Adrenal gland (tissue), 9 donors: ENCODE measurements at regions not wholly inside any gene's neighbourhood (a gene's known extent, or its start where the extent isn't known, plus 50 kb on each side); places are given as distances from the start of the nearest gene placed in this dataset.

ENCODE experiments used
- DNase-seq, 7 donors: peaks; one replicate each; pipeline ENCODE4 v3.0.0-alpha.2; 2019 to 2020
- H3K27ac ChIP-seq, 5 donors: fragments of 200-600 bp; sonication (generic) in 4 of 5; 1 replicate in 3 of 5; 2 replicates in 2 of 5; pipeline versions ENCODE4 v1.5.1 to v1.8.0; 2016 to 2020; ENCODE audit warnings: mild to moderate bottlenecking in 1 of 5
- H3K27me3 ChIP-seq: fragments of 200-600 bp; 2 replicates; pipeline ENCODE4 v1.8.0; 2021
- H3K36me3 ChIP-seq, 2 donors: fragments of 200-600 bp; replicated peaks in 1 of 2; 1 replicate in 1 of 2; 2 replicates in 1 of 2; pipeline versions ENCODE4 v1.5.1 to v1.8.0; 2018 to 2022
- H3K4me1 ChIP-seq, 2 donors: fragments of 200-600 bp; replicated peaks in 1 of 2; 1 replicate in 1 of 2; 2 replicates in 1 of 2; pipeline versions ENCODE4 v1.5.1 to v1.8.0; 2018 to 2021
- H3K4me3 ChIP-seq, 4 donors: fragments of 200-600 bp; sonication (generic) in 3 of 4; one replicate each; pipeline ENCODE4 v1.5.1; 2016 to 2018
- H3K9me3 ChIP-seq, 3 donors: fragments of 200-600 bp; sonication (generic) in 1 of 3; replicated peaks in 1 of 3; 1 replicate in 2 of 3; 2 replicates in 1 of 3; pipeline versions ENCODE4 v1.5.1 to v1.8.0; 2016 to 2021
- POLR2A ChIP-seq, 2 donors: fragments of 450-650 bp; IDR thresholded peaks; one replicate each; pipeline ENCODE4 v1.6.1; 2017; ENCODE audit warnings: antibody characterized with exemption in 2 of 2, mild to moderate bottlenecking in 2 of 2, moderate library complexity in 1 of 2
- WGBS, 4 donors: extraction: QIAGEN DNeasy Blood & Tissue Kit in 2 of 4; methylation state at CpG; one replicate each; pipeline versions ENCODE4 v1.1.5 to v1.1.7; 2013 to 2017; 5-methylcytosine and 5-hydroxymethylcytosine counted together
- intact Hi-C, 2 donors: fragments of 100-400 bp; cut with DNase I; formaldehyde crosslinking; loops; one replicate each; pipeline versions ENCODE4 v1.14.1 to v1.15.0; 2022 to 2023
- TF ChIP-seq, protein P1 (sequence below), 6 experiments: fragments of 450-650 bp in 4 of 6; fragments of 200-600 bp in 2 of 6; sonication (generic) in 1 of 6; IDR thresholded peaks; 1 replicate in 5 of 6; 2 replicates in 1 of 6; pipeline versions ENCODE4 v1.5.1 to v1.8.0; 2016 to 2021; ENCODE audit warnings: antibody characterized with exemption in 6 of 6, mild to moderate bottlenecking in 2 of 6, moderate library complexity in 1 of 6
- donor health status: healthy with polysubstance abuse.
- donor health status: Bipolar disorder and iron deficiency.
- donor health status: DM: yes; HTN: yes; CAD: no.
- donor health status: DM: no; HTN: no; CAD: no.
- donor health status: DM: no; HTN: no; CAD: no.

DNA sequence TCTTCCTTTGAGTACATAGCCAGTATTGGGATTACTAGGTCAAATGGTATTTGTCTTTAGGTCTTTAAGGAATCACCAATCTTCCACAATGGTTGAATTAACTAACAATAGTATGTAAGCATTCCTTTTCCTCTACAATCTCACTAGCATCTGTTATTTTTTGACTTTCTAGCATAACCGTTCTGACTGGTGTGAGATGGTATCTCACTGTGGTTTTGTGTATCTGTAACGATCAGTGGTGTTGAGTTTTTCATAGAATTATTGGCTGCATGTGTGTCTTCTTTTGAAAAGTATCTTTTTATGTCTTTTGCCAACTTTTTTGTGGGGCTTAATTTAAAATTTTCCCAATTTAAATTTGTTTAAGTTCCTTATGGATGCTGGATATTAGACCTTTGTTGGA is 81.5 kb upstream of the ASTN2 start:
- no peak overlapping the region for H3K4me3 ChIP-seq
- H3K9me3 ChIP-seq: no peaks in the 10 kb centered on the region
- DNase-seq: no peak
- 69 to 92% (median 80%) methylated on average over 2 of the region's 2 CpGs for WGBS, 4 donors
- no peak overlapping the region for H3K27ac ChIP-seq
- H3K27me3 ChIP-seq: no peaks in the 10 kb centered on the region
- intact Hi-C loops: no loop called here
- no peaks in the 10 kb centered on the region for H3K36me3 ChIP-seq
- TF ChIP-seq POLR2A (IDR thresholded peaks at IDR 0.05): no peak
- TF ChIP-seq, protein P1, sequence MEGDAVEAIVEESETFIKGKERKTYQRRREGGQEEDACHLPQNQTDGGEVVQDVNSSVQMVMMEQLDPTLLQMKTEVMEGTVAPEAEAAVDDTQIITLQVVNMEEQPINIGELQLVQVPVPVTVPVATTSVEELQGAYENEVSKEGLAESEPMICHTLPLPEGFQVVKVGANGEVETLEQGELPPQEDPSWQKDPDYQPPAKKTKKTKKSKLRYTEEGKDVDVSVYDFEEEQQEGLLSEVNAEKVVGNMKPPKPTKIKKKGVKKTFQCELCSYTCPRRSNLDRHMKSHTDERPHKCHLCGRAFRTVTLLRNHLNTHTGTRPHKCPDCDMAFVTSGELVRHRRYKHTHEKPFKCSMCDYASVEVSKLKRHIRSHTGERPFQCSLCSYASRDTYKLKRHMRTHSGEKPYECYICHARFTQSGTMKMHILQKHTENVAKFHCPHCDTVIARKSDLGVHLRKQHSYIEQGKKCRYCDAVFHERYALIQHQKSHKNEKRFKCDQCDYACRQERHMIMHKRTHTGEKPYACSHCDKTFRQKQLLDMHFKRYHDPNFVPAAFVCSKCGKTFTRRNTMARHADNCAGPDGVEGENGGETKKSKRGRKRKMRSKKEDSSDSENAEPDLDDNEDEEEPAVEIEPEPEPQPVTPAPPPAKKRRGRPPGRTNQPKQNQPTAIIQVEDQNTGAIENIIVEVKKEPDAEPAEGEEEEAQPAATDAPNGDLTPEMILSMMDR (IDR thresholded peaks at IDR 0.05): no peak
- H3K4me1 ChIP-seq: no peaks in the 10 kb centered on the region

DNA sequence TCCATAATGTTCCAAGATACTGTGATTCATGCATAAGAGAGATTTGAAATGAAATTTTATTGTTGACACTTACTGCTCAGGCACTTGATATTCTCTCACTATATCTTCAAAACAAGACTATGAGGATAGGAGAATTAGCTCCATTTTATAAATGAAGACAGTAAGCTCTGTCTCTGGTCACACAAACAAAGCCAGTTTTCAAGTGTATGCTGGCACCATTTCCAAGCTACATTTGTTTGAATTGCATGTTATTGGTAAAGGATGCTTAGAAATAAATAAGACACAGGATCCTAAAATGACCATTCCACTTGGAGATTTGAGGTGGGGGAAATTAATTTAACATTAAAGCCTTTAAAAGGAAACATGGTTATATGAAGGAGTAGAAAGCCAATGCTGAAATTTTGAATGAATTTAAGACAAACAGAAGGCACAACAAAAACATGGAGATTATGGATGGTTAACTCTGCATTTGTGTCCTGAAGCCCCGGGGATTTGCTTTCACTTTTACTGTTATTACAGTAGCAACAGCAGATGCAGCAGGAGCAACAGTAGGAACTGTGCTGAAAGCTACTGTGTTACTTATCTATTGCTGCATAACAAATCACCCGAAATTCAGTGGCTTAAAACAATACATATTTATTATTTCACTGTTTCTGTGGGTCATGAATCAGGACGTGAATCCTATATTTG is 79.7 kb upstream of the ASTN2 start:
- 7 to 17% (median 12%) methylated on average over 3 of the region's 3 CpGs for WGBS, 4 donors
- Histone ChIP-seq H3K4me1 (no peaks in the 10 kb centered on the region), H3K4me3 (peak overlapping the region in 1 of 4 donors; percentile 50), H3K27ac (no peak overlapping the region), H3K9me3 (no peaks in the 10 kb centered on the region), H3K27me3 (no peaks in the 10 kb centered on the region), H3K36me3 (no peaks in the 10 kb centered on the region)
- intact Hi-C loops: no loop called here
- TF ChIP-seq POLR2A (IDR thresholded peaks at IDR 0.05): no peak
- TF ChIP-seq, protein P1 (IDR thresholded peaks at IDR 0.05): no peak
- DNase-seq: no peak

DNA sequence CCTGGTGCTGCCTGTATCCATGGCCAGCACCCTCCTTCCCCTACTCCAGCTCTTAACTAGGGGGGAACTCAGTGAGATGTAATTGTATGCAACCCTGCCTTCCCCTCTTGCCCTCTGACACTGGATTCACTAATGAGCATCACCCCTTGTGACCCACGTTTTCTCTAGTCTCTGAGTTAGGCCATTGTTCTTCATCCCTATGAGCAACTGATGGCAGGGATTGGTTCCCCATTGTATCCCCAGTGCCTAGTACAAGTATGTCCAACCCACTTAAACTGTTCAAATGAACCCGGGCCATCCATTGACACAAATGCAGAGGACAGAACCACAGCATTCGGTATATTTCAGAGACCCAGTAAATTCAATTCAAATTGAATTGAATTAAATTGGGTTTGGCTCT is 77.6 kb upstream of the ASTN2 start:
- no peak for TF ChIP-seq POLR2A (IDR thresholded peaks at IDR 0.05)
- TF ChIP-seq, protein P1 (IDR thresholded peaks at IDR 0.05): no peak
- no peak for DNase-seq
- Histone ChIP-seq H3K4me1 (no peaks in the 10 kb centered on the region), H3K4me3 (no peak overlapping the region), H3K27me3 (no peaks in the 10 kb centered on the region), H3K27ac (no peak overlapping the region), H3K9me3 (no peaks in the 10 kb centered on the region), H3K36me3 (no peaks in the 10 kb centered on the region)
- intact Hi-C loops: no loop called here
- 53 to 81% (median 69%) methylated on average over 3 of the region's 3 CpGs for WGBS, 4 donors

DNA sequence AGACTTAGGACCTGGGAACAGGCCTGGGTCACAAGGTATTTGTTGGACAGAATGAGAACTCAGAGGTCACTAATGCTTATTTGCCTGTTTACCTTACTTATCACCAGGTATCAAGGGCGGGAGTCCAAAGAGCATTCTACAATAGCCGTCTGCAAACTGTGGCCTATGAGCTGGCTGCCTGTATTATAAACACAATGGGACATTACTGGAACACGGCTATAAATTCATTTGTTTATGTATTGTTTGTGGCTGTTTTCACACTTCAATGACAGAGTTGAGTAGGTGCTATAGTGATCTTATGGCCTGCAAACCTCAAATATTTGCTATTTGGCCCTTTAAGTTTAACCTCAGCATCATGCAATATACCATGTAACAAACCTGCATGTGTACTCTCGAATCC is 76.6 kb upstream of the ASTN2 start:
- Histone ChIP-seq H3K9me3 (no peaks in the 10 kb centered on the region), H3K27ac (no peak overlapping the region), H3K36me3 (no peaks in the 10 kb centered on the region), H3K27me3 (no peaks in the 10 kb centered on the region), H3K4me3 (no peak overlapping the region), H3K4me1 (no peaks in the 10 kb centered on the region)
- WGBS, 4 donors: 73 to 79% (median 75%) methylated on average over 4 of the region's 4 CpGs
- no peak for DNase-seq
- intact Hi-C loops: no loop called here
- TF ChIP-seq, protein P1 (IDR thresholded peaks at IDR 0.05): no peak
- TF ChIP-seq POLR2A (IDR thresholded peaks at IDR 0.05): no peak
